Caco-2 (cell line): ENCODE measurements at regions not wholly inside any gene's neighbourhood (a gene's known extent, or its start where the extent isn't known, plus 50 kb on each side); places are given as distances from the start of the nearest gene placed in this dataset.

Experiments used
- BruUV-seq: library from RNA; stranded (reverse); fragments of 400-500 nt; replicated peaks from 2 replicates; lab custom pipeline; 2021; lab: Mats Ljungman, UMichigan
- CTCF ChIA-PET: fragments of 300-600 bp; sonication (Branson Sonifier 250); formaldehyde crosslinking; loops from one replicate; lab custom pipeline; 2022; ENCODE audit warnings: antibody characterized with exemption; lab: Charles Lee
- POLR2A ChIA-PET: fragments of 300-600 bp; sonication (Branson Sonifier 250); formaldehyde crosslinking; loops from one replicate; lab custom pipeline; 2022; ENCODE audit warnings: antibody characterized with exemption; lab: Charles Lee
- DNase-seq, 2 experiments: peaks; one replicate each; pipeline versions ENCODE4 v3.0.0 to v3.0.0-alpha.2; 2020 to 2022
- H3K27me3 ChIP-seq: replicated peaks from 2 replicates; pipeline ENCODE4 v1.6.0; 2011; ENCODE audit warnings: low read length; ENCODE audit not compliant: control insufficient read depth, insufficient read depth
- H3K36me3 ChIP-seq: 2 replicates; pipeline ENCODE4 v1.5.1; 2011; ENCODE audit warnings: low read length; ENCODE audit not compliant: control insufficient read depth, insufficient read depth
- H3K4me1 ChIP-seq: fragments of 250-450 bp; sonication (Bioruptor Pico); 2 replicates; pipeline ENCODE4 v1.5.1; 2020; ENCODE audit warnings: mild to moderate bottlenecking
- H3K4me3 ChIP-seq: 2 replicates; pipeline ENCODE4 v1.5.1; 2011; ENCODE audit warnings: low read depth, mild to moderate bottlenecking, control low read depth, low read length
- H3K9me3 ChIP-seq: fragments of 250-450 bp; sonication (Bioruptor Pico); 2 replicates; pipeline ENCODE4 v1.5.1; 2020; ENCODE audit warnings: mild to moderate bottlenecking, moderate library complexity
- H3K27ac Mint-ChIP-seq: one replicate; pipeline ENCODE4 v1.8.0; 2022; ENCODE audit warnings: mixed read lengths; ENCODE audit not compliant: unreplicated experiment
- H3K27me3 Mint-ChIP-seq: one replicate; pipeline ENCODE4 v1.8.0; 2022; ENCODE audit warnings: mixed read lengths; ENCODE audit not compliant: insufficient read depth, unreplicated experiment
- H3K36me3 Mint-ChIP-seq: one replicate; pipeline ENCODE4 v1.8.0; 2022; ENCODE audit warnings: mild to moderate bottlenecking, mixed read lengths; ENCODE audit not compliant: insufficient read depth, unreplicated experiment
- H3K4me1 Mint-ChIP-seq: one replicate; pipeline ENCODE4 v1.8.0; 2022; ENCODE audit warnings: low read depth, mixed read lengths; ENCODE audit not compliant: unreplicated experiment
- H3K4me3 Mint-ChIP-seq: one replicate; pipeline ENCODE4 v1.8.0; 2022; ENCODE audit warnings: mild to moderate bottlenecking, moderate library complexity, mixed read lengths; ENCODE audit not compliant: unreplicated experiment
- H3K9me3 Mint-ChIP-seq: one replicate; pipeline ENCODE4 v1.8.0; 2022; ENCODE audit warnings: mixed read lengths; ENCODE audit not compliant: unreplicated experiment
- CTCF ChIP-seq, 2 experiments: fragments of 200-600 bp in 1 of 2; IDR thresholded peaks; 1 replicate in 1 of 2; 2 replicates in 1 of 2; pipeline versions ENCODE4 v1.5.1 to v1.8.0; 2011 to 2022; ENCODE audit warnings: antibody characterized with exemption in 1 of 2, control low read depth in 1 of 2, inconsistent platforms in 1 of 2, low read depth in 1 of 2, low read length in 1 of 2, mild to moderate bottlenecking in 1 of 2, moderate library complexity in 1 of 2; ENCODE audit not compliant: insufficient read depth in 1 of 2, severe bottlenecking in 1 of 2, unreplicated experiment in 1 of 2
- intact Hi-C: fragments of 100-400 bp; cut with micrococcal nuclease; formaldehyde crosslinking; loops from one replicate; pipeline ENCODE4 v1.10.0; 2022; ENCODE audit not compliant: unreplicated experiment

- Histone ChIP-seq H3K27me3 (no peaks in the 10 kb centered on the region), H3K4me1 (peaks cover 11% of the 10 kb centered on the region), H3K9me3 (peaks cover 5% of the 10 kb centered on the region; the same call in 1 of the 2 replicates), H3K36me3 (no peaks in the 10 kb centered on the region), H3K4me3 (no peak overlapping the region)
- no peaks in the 10 kb centered on the region for H3K9me3 Mint-ChIP-seq
- no peaks in the 10 kb centered on the region for H3K27me3 Mint-ChIP-seq
- H3K36me3 Mint-ChIP-seq = no peaks in the 10 kb centered on the region
- no peak overlapping the region for H3K27ac Mint-ChIP-seq
- no peak overlapping the region for H3K4me3 Mint-ChIP-seq
- peaks cover 8% of the 10 kb centered on the region for H3K4me1 Mint-ChIP-seq
- TF ChIP-seq CTCF (IDR thresholded peaks at IDR 0.05; ENCODE audit: insufficient read depth in 1 of 2, low read depth in 1 of 2, low read length in 1 of 2, severe bottlenecking in 1 of 2, unreplicated experiment in 1 of 2) = no peak
- POLR2A ChIA-PET = no interaction called here
- CTCF ChIA-PET = no interaction called here
- DNase-seq = no peak
- intact Hi-C loops = no loop called here
- BruUV-seq = no TSS peak
These were observed 78.7 kb upstream of the MBOAT2 start for GRCh38 chr2:9082158-9082557.

- H3K9me3 Mint-ChIP-seq = no peaks in the 10 kb centered on the region
- ChIA-PET CTCF (no interaction called here), POLR2A (no interaction called here)
- Histone ChIP-seq H3K4me3 (no peak overlapping the region), H3K9me3 (peaks cover 5% of the 10 kb centered on the region; the same call in 1 of the 2 replicates), H3K4me1 (peaks cover 7% of the 10 kb centered on the region), H3K36me3 (no peaks in the 10 kb centered on the region), H3K27me3 (no peaks in the 10 kb centered on the region)
- H3K27me3 Mint-ChIP-seq = no peaks in the 10 kb centered on the region
- H3K27ac Mint-ChIP-seq = no peak overlapping the region
- no peak for DNase-seq
- H3K36me3 Mint-ChIP-seq = no peaks in the 10 kb centered on the region
- no peak overlapping the region for H3K4me3 Mint-ChIP-seq
- BruUV-seq = no TSS peak
- H3K4me1 Mint-ChIP-seq = peaks cover 4% of the 10 kb centered on the region
- intact Hi-C loops = no loop called here
- no peak for TF ChIP-seq CTCF (IDR thresholded peaks at IDR 0.05; ENCODE audit: insufficient read depth in 1 of 2, low read depth in 1 of 2, low read length in 1 of 2, severe bottlenecking in 1 of 2, unreplicated experiment in 1 of 2)
These were observed 78.3 kb upstream of the MBOAT2 start for GRCh38 chr2:9081750-9082149.

GRCh38 chr2:9078405-9078804, 74.9 kb upstream of the MBOAT2 start:
- Mint-ChIP-seq H3K36me3 (no peaks in the 10 kb centered on the region), H3K4me3 (no peak overlapping the region), H3K9me3 (no peaks in the 10 kb centered on the region), H3K4me1 (no peaks in the 10 kb centered on the region), H3K27ac (no peak overlapping the region), H3K27me3 (no peaks in the 10 kb centered on the region)
- ChIA-PET POLR2A (no interaction called here), CTCF (no interaction called here)
- DNase-seq = no peak
- no peaks in the 10 kb centered on the region for H3K4me1 ChIP-seq
- intact Hi-C loops = no loop called here
- TF ChIP-seq CTCF (IDR thresholded peaks at IDR 0.05; ENCODE audit: insufficient read depth in 1 of 2, low read depth in 1 of 2, low read length in 1 of 2, severe bottlenecking in 1 of 2, unreplicated experiment in 1 of 2) = no peak
- no peak overlapping the region for H3K4me3 ChIP-seq
- H3K9me3 ChIP-seq = peaks cover 5% of the 10 kb centered on the region; the same call in 1 of the 2 replicates
- H3K27me3 ChIP-seq = no peaks in the 10 kb centered on the region
- BruUV-seq = no TSS peak
- H3K36me3 ChIP-seq = no peaks in the 10 kb centered on the region
